ENCODE measurements at regions not wholly inside any gene's neighbourhood (a gene's known extent, or its start where the extent isn't known, plus 50 kb on each side); places are given as distances from the start of the nearest gene placed in this dataset.

DNA sequence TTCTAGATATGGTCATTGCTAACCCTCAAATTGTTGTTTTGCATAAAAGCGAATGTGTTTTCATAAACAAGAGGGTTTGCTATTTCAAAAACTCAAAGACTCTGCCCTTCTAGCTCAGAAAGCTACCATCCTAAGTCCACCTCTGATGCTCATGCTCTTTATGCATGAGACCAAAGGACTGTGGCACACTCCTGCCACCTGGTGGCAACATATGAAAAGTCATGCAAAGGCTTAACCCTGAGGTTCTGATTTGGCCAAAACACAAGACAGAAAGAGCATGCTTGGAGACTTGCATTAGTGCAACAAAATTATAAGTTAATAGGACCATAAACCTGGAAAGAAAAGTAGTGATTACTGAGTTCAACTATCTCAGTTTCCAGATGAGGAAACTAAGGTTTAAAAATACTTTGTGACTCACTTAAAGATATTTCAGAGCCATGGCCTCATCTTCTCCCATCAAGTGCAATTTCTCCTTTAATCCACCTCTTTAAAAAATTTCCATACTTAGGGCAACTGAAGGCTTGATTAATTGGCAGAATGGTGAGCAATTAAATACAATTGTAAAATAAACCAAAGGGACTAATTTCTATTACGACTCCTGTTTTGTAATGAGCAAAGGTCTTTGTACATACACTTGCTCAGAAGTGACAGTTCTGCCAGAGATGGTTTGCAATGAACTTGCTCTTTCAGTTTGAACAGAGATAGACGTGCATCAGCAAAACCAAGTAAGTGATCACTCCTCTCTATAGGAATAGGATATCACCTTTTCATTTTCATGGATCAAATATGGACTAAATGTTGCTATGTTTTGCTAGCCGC, 110.7 kb upstream of the RAD23B start:
- DNase-seq, result peak; percentile 61 to 86

DNA sequence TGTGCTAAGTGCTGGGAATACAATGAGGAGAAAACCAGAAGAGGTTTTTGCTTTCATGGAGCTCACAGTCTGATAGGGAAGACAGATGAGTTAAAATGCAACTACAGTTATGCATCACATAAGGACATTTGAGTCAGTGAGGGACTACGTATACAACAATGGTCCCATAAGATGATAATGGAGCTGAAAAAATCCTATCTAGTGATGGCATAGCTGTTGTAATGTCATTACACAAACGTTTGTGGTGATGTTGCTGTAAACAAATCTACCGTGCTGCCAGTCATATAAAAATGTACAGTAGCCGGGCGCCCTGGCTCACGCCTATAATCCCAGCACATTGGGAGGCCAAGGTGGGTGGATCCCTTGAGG, 110.1 kb upstream of the RAD23B start:
- DNase-seq, result no peak

DNA sequence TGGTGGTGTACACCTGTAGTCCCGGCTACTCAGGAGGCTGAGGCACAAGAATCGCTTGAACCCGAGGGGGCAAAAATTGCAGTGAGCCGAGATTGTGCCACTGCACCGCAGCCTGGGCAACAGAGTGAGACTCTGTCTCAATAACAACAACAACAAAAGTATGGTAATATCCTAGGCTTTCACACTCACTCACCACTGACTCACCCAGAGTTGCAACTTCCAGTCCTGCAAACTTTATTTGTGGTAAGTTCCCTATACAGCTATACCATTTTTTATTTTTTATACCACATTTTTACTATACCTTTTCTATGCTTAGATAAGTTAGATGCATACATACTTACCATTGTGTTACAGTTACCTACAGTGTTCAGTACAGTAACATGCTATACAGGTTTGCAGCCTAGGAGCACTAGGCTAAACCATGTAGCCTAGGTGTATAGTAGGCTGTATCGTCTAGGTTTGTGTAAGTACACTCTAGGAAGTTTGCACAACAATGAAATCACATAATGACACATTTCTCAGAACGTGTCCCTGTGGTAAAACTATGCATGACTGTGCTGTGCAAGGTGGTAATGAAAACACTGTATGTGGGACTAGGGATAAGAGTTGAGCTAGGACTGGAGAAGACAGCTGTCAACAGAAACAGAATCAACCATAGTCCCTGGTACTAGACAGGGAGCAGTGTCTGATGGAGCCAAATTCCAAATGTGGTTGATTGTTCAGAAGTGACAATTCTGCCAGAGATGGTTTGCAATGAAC, 109.5 kb upstream of the RAD23B start:
- peak; percentile 19 to 57 for DNase-seq

DNA sequence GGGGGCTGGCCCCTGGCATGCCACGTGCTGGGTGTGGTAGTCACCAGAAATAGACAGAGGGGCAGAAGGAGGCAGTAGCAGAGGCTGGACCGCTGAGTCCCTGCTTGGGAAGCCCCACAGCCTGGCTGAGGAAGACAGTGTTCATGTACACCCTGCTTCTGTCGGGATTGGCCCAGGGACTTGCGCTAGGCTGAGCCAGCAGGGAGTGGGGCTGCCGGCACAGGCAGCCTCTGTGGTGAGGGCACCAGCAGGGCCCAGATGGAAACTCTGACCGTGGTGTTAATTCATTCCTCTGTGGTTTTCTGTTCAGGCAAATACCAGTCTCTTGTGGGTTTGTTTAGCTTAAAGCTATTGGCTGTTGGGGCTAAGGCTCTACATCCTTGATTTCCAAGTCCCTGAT, 108.6 kb upstream of the RAD23B start:
- no peak for DNase-seq

DNA sequence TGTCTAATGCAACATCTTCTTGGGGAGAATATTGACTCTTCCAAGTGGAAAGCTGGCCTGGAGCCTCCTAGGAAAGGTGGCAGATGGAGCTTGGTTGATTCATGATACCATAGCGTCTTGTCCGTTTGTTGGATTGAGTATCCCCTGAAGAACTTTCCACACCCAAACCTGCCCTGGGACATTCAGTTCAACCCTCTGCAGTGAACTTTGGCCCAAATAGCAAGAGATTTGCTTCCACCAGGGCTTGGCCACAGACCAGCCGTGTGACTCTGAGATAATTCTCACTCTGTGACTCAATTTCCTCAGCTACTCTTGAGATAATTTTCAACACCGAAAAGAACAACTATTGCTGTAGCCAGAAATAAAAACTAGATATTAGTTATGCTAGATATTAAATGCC, 108.0 kb upstream of the RAD23B start:
- peak; percentile 10 to 53 for DNase-seq

DNA sequence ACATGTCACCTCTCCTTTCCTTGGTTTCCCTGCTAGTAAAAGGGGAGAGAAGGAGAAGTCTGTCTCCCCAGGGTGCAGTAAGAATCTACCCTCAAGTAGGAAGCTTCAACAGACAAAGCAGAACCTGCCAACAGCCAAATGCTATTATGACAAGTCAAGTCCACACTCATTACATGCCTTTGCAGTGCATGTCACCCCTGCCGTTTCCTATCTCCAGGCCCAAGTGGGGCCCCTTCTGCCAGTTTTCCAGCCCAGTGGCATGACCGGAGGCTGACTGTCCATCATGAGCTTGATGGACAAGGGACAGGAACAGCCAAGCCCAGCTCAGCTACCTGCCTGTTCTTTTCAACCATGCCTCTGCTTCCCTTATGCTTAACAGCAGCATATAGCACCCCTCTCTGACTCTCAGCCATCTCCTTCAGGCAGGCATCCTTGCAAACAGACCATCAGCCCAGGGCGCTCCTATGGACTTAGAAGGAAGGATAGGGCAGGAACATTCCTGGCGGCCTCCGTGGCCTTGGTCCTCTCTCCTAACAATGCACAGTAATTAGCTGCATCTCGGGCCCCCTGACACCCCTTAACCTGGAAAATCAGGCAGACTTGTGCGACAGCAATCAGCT, 107.2 kb upstream of the RAD23B start:
- DNase-seq, result peak in 1 of 2 donors; percentile 27

DNA sequence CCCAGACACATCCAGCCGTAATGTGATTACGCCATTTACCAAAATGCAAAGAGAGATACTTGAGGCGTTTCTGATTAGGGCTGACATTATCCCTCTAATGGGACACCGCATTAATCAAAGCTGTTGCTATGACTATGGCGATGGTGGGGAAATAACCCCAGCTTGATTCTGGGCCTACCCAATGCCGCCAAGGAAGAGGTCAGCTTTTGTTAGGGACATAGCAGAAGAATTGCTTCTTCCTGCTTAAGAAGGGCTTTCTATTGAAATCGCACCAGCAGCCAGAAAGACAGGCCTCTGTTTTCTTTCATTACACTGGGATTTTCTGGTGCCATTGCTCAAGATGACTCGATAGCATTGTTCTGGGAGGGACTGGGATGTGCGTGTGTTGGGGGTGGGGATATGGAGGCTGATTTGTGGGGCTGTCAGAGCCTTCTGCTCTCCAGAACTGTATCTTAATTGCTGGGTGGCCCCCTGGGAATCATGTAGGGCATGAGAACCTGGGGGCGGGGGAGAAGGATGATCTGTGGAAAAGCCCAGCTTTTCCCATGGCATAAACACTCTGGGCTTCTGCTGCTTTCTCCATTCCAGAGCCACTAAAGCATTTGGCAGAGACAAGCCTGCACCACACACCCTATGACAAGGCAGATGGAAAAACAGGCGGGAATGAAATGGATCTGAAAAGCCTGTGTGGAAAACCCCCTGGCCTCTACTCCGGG, 106.5 kb upstream of the RAD23B start:
- DNase-seq, result peak in 1 of 2 donors; percentile 43

DNA sequence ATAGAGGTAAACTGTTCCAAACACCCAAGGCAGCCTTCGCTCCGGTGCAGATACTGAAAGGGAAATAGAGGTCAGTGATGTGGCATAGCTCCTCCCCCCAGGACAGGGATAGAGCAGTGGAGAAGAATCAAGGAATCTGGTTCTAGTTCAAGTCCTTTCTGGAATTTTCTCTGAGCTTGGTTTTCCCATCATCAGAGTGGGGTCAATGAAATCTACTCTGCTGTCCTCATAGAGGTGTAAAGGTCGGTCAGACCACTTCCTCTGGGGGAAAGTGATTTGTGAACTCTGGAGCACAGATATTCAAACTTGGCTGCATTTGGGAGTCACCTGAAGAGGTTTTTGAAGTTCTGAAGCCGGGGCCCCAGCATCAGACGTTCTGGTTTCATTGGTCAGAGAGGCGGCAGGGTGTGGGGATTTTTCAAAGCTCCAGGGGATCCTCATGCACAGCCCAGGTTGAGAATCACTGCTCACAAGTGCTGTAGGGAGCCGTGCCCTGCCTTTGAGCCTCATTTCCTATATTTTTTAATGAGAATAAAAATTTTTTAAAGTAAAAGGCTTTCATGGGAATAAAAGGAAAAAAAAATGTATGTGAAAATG, 105.7 kb upstream of the RAD23B start:
- no peak for DNase-seq

DNA sequence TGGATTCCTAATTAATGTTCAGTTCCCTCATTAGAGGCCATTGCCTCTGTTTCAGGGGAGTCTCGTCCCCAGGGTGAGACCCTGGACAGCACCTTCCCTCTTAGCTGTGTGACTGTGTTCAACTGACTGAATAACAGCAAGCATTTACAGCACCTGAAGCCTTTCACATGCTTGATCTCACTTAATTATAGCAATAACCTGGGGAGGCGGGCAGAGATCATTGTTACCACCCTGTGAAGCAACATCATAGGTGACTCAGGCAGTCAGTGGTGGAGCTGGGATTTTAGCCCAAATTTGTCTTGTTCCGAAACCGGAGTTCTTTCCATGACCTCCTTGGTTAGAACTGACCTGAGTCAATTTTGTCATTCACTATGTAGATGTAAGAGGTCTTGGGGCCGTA, 105.2 kb upstream of the RAD23B start:
- no peak for DNase-seq

DNA sequence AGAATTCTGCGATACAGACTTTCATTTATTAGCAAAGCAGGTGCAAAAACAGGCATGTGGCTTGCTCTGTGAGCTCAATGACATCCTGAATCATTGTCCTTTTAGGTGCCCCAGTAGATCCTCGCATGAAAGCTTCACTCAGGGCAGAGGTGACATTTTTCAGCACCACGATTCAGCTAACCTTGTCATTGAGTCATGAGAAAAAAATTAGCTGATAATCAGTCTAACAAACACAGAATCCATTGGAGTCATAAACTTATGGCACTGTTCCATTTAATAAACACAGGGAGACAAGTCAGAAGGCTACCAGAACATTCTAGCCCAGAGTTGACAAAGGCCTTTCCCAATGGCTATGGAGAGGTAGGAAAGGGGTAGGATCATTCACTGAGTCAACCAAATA, 104.8 kb upstream of the RAD23B start:
- DNase-seq, result no peak

DNA sequence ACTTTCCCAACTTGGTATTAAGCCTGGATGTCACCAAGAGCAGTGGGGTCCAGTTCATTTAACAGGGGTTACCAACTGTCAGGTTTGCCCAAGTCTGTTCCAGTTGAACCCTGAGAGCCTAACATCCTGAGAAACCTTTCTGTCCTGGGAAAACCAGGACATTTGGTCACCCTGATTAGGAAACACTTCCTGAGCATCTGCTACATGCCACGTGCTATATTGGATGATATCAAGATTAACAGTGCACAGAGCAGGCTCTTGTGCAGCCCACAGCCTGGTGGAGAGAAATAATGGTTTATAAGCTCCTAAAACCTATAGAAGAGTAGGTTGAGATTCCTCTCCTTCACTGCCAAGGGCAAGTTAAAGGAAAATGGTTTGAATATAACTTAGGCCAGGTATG, 102.9 kb upstream of the RAD23B start:
- DNase-seq, result no peak

DNA sequence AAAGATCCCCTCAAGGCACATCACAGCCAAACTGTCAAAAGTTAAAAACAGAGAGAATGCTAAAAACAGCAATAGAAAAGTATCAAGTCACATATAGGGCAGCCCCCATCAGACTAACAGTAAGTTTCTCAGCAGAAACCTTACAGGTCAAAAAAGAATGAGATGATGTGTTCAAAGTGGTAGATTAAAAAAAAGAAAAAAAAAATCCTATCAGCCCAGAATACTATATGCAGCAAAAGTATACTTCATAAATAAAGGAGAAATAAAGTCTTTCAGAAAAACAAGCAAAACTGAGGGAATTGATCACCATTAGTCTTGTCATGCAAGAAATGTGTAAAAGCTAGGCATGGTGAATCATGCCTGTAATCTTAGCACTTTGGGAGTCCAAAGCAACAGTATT, 99.9 kb upstream of the RAD23B start:
- DNase-seq, result no peak

DNA sequence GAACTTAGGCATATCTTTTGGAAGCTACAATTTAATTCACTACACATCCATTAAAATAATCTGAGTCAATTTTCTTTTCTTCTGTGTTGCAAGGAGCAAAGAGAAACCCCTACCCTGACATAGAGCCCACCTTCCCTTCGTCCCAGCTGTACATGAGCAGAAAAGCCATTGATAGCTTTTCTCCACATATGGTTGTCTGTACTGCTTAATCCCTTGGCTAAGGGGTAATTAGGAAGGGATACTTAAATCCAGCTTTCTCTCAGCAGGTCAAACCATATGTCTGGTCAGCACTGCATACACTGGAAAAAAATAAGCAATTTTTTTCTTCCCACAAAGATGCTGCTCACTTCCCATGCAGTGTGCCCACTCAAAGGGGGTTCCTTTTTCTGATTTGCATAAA, 94.7 kb upstream of the RAD23B start:
- DNase-seq, result peak in 1 of 2 donors; percentile 28

DNA sequence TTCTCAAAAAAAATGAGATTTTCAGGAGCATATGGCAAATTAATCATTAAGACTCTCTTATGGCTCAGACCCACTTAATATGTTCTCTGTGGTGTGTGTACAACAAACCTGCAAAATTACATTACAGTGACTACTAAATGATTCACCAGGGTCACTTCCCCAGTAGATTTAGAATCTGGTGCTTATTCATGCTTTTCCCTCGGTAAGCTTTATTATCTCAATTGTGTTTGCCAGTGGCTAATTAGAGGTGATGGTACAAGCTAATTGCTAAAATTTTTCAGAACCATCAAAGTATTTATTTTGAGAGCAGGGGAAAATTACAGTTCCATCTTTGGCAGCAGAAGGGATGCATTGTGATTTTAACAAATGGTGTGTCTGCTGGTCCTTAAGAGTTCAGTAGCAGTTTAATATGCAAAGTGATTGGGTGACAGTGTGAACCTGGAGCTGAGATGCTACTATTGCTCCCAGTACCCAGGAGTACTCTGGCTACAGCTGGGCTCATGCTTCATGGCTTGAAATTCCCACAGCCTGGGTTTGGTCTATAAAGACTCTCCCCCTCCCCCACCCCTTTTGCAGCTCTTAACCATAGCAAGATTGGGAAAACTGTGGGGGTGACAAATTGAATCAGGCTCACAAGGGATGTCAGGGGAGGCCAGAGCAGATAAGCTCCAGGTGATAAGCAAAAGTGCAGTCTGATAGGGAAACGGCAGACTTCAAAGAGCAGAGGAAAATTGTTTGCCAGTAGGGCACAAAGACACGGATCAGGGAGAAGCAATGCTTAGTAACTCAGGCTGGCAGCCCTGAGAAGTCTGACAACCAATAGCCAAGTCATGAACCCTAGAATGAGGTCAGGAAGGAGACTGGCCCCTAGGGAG, 92.8 kb upstream of the RAD23B start:
- DNase-seq, result no peak

DNA sequence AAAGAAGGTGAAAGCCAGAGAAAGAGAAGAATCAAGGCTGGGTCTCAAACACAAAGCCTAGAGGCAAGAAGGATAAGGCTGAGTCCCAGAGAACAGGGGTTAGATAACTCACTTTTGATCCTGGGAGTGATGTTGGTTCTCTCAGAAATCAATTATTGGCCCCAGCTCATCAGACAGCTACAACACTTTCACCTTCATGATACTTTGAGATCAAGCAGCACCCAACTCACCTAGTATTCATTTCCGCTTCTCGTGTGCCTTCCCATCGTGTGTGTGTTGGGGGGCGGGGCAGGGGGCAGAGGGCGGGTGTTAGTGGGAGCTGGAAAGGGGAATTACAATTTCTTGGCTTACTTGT, 92.2 kb upstream of the RAD23B start:
- no peak for DNase-seq

DNA sequence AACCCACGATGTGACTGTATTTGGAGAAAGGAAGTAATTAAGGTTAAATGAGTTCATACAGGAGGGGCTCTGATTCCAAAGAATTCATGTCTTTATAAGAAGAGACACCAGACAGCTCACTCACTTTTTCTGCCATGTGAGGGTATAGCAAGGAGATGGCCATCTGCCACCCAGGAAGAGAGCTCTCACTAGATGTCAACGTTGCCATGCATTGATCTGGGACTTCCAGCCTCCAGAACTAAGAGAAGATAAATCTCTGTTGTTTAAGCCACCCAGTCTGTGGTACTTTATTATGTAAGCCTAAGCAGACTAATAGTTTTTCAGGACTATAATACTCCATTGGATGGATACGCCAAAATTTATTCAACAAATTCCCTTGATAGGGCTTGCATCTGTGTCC, 89.8 kb upstream of the RAD23B start:
- DNase-seq, result no peak

DNA sequence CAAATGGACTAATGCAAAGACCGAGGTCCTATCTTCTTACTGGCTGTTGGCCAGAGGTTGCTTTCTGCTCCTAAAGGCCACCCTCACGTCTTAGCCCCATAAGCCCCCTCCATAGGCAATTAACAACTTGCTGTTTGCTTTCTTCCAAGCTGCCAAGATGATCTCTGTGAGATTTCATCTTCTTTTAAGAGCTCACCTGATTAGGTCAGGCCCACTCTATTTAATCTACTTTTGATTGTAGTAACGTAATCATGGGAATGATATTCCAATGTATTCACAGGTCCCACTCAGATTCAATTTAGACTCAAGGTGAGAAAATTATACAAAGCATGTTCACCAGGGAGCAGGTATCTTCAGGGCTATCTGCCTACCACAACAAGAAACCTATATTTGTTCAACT, 84.4 kb upstream of the RAD23B start:
- DNase-seq, result no peak

DNA sequence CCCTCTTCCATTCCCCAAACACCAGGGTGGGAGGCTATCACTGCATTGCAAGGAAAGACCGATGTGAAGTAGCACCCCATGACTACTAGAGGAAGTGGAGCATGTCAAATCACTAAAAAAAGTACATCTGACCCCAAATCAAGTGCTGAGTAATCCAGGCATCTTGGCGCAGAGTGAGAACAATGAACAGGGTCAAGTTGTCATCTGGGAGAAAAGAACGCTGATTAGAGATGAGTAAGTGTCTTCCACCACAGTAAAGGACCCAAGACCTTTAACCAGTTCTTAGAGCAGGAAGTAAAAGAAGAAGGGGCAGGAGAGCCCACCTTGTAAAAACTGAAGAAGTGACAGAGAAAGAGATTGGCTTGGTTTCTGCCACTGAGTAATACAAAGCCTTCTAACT, 75.0 kb upstream of the RAD23B start:
- DNase-seq, result peak in 1 of 2 donors; percentile 16

DNA sequence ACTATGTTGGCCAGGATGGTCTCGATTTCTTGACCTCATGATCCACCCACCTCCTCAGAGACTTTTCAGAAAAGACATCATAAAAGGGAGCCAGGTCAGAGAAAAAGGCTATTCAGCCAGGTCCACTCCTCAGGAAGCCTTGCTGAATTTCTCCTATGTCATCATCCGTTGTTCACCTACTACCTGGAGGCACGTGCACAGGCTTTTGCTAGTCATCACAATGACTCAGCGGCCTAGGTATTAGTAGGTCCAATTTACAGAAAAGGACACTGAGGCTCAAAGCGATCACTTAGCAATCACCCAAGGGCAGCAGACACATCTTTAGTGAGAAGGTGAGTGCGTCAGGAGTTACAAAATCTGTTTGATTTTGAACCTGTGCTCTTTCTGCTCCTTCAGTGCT, 72.3 kb upstream of the RAD23B start:
- DNase-seq, result no peak

DNA sequence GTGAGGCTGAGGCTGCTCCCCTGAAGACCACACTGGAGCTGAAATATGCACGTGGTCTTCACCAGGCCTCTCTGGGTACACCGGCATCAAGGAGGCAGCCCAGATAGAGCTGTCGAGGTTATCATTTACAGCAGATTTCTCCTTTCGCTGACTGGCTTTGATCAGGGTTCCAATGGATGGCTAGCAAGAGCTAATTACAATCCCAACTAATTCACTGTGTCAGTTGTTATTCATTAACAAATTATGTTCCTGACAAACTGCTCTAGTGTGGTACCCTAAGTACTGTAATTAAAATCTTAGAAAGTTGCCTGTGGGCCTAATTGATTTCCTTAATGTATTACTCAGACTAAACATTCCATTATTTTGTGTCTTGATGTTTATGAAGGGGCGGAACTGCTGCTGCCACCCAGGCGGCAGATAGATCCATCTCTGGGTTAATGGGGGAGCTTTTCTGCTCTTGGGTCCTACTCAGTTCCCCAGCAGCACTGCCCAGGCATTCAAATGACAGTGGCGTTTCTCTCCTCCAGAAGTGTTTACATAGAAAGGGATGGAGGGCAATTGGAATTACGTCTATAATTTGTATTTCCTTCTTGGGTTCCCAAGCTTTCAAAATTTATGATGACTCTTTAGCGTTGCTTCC, 71.7 kb upstream of the RAD23B start:
- no peak for DNase-seq

DNA sequence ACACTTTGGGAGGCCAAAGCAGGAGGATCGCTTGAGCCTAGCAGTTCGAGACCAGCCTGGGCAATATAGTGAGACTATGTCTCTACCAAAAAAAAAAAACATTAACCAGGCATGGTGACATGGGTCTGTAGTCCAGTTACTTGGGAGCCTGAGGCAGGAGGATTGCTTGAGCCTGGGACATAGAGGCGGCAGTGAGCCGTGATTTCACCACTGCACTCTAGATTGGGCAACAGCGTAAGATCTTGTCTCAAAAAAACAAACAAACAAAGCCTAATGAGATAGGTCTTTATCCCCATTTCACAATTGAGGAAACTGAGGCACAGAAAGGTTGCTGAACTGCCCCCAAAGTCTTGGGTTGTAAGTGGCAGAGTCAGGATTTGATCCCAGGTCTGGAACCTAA, 70.5 kb upstream of the RAD23B start:
- DNase-seq, result no peak

DNA sequence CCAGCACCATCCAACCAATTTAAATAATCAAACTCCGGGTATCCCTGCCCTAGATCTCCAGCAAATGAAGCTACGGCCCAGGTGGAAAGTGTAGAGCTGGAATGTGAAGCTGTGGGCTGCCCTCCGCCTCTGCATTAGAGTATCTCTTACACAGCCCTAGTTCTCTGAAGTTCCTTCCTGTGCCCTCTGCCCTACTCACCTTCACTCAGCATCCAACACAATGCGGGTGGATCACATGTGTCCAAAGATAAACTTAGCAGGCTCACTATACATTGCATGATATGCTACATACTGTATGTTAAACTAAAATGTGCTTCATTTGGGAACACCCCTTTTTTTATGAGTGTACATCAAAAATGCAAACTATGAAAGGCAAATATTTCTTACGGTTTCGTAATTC, 70.0 kb upstream of the RAD23B start:
- DNase-seq, result peak in 1 of 2 donors; percentile 25
